Body of pancreas (tissue), 4 donors: ENCODE measurements at regions not wholly inside any gene's neighbourhood (a gene's known extent, or its start where the extent isn't known, plus 50 kb on each side); places are given as distances from the start of the nearest gene placed in this dataset.

Experiments used
- ATAC-seq: fragments of 150-250 bp; one replicate; pipeline ENCODE4 v1.9.1; 2016
- DNase-seq, 4 donors: peaks; one replicate each; pipeline ENCODE4 v3.0.0-alpha.2; 2019
- H3K27ac ChIP-seq, 4 donors: fragments of 200-600 bp; sonication (generic); 1 replicate in 3 of 4; 2 replicates in 1 of 4; pipeline versions ENCODE4 v1.5.1 to v1.6.1; 2016 to 2019; ENCODE audit warnings: mild to moderate bottlenecking in 1 of 4, mixed read lengths in 1 of 4, moderate library complexity in 1 of 4
- H3K27me3 ChIP-seq, 2 donors: fragments of 200-600 bp; sonication (generic); one replicate each; pipeline ENCODE4 v1.6.0; 2016; ENCODE audit warnings: mild to moderate bottlenecking in 1 of 2
- H3K36me3 ChIP-seq, 2 donors: fragments of 200-600 bp; sonication (generic); replicated peaks in 1 of 2; 2 replicates each; pipeline ENCODE4 v1.5.1; 2016; ENCODE audit warnings: low read depth in 2 of 2; ENCODE audit not compliant: insufficient read depth in 1 of 2
- H3K4me1 ChIP-seq: fragments of 200-600 bp; sonication (generic); one replicate; pipeline ENCODE4 v1.6.0; 2016
- H3K4me3 ChIP-seq, 2 donors: fragments of 200-600 bp; sonication (generic); 1 replicate in 1 of 2; 2 replicates in 1 of 2; pipeline ENCODE4 v1.5.1; 2016 to 2019
- H3K9me3 ChIP-seq, 3 donors: fragments of 200-600 bp; sonication (generic); 1 replicate in 2 of 3; 2 replicates in 1 of 3; pipeline ENCODE4 v1.5.1; 2016
- POLR2A ChIP-seq, 3 donors: fragments of 450-650 bp; IDR thresholded peaks; one replicate each; pipeline ENCODE4 v1.6.1; 2016; ENCODE audit warnings: antibody characterized with exemption in 3 of 3, mild to moderate bottlenecking in 2 of 3
- WGBS, 2 donors: methylation state at CpG; one replicate each; pipeline ENCODE4 v1.1.5; 2017; 5-methylcytosine and 5-hydroxymethylcytosine counted together
- intact Hi-C: fragments of 100-400 bp; cut with DNase I; formaldehyde crosslinking; loops from one replicate; pipeline ENCODE4 v1.15.1; 2023
- TF ChIP-seq, protein P1 (sequence below), 7 experiments: fragments of 450-650 bp in 4 of 7; fragments of 200-600 bp in 3 of 7; sonication (generic) in 3 of 7; IDR thresholded peaks; one replicate each; pipeline ENCODE4 v1.5.1; 2016 to 2019; ENCODE audit warnings: antibody characterized with exemption in 7 of 7

DNA sequence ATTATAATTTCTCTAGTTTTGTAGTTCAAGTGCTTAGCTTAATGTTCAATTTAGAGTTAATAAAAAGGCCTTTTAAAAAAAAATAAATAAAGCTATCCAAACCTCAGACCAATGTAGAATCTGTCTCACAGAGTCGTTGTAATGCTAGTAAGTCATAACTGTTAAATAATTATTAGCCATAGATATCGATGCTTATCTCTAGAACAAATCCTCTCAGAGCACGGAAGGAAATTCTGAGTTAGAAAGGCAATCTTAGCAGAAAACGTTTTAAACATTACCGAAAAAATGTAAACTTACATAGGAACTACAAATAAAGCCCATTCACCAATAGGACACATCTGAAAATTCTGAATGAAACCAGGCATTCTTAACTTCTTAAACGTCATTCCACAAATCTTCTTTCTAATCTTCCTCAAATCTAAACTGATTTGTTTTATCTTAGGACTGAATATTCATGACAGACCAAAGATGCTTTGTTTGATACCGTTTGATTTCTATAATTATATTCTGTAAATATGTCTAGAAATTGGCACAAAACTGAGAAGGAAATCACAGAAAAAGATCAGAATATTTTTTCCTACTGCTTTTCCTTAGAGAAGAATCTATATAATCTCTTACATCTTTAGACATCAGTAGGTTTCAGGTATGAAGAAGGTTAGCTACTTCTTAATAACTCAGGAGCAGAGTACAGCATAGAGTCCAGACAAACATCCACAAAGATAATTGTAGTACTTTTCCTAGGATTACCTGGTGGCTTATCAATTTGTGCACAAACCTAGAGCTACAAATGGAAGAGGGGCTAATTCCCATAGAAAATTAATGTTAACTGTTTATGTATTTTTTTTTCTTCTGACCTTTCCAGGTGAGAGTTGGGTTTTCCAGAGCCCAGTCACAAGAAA is 140.7 kb downstream of the BTC start:
- H3K27ac ChIP-seq = no peak overlapping the region
- DNase-seq (no peak), ATAC-seq (no peak)
- no peaks in the 10 kb centered on the region for H3K36me3 ChIP-seq
- no peaks in the 10 kb centered on the region for H3K27me3 ChIP-seq
- TF ChIP-seq, protein P1, sequence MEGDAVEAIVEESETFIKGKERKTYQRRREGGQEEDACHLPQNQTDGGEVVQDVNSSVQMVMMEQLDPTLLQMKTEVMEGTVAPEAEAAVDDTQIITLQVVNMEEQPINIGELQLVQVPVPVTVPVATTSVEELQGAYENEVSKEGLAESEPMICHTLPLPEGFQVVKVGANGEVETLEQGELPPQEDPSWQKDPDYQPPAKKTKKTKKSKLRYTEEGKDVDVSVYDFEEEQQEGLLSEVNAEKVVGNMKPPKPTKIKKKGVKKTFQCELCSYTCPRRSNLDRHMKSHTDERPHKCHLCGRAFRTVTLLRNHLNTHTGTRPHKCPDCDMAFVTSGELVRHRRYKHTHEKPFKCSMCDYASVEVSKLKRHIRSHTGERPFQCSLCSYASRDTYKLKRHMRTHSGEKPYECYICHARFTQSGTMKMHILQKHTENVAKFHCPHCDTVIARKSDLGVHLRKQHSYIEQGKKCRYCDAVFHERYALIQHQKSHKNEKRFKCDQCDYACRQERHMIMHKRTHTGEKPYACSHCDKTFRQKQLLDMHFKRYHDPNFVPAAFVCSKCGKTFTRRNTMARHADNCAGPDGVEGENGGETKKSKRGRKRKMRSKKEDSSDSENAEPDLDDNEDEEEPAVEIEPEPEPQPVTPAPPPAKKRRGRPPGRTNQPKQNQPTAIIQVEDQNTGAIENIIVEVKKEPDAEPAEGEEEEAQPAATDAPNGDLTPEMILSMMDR (IDR thresholded peaks at IDR 0.05) = no peak
- no peak for TF ChIP-seq POLR2A (IDR thresholded peaks at IDR 0.05)
- H3K9me3 ChIP-seq = no peaks in the 10 kb centered on the region
- H3K4me1 ChIP-seq = no peaks in the 10 kb centered on the region
- intact Hi-C loops = no loop called here
- H3K4me3 ChIP-seq = no peak overlapping the region
- 19 to 23% methylated on average over 7 of the region's 7 CpGs for WGBS, 2 donors

DNA sequence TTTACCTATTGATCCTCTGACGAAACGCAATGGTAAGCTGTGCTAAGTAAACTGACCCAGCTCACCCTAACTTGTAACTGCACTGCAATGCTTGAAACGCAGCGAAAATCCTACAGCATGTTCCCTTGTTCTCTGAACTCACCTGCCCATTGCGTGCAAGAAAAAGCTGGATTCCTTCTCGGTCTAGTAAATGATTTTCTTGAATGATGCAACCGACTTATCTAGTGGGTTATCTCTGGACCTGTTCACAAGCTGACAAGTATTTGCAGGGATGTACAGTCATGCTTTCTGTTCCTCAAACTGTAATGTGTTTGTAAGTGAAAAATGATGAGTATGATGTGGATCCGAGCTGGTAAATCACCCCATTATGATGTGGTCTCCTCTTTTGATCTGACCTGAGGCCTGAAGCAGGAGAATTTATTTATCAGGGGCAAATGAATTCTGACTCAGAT is 140.1 kb downstream of the BTC start:
- H3K9me3 ChIP-seq = no peaks in the 10 kb centered on the region
- TF ChIP-seq, protein P1 (IDR thresholded peaks at IDR 0.05) = no peak
- TF ChIP-seq POLR2A (IDR thresholded peaks at IDR 0.05) = no peak
- H3K4me1 ChIP-seq = no peaks in the 10 kb centered on the region
- no peak overlapping the region for H3K4me3 ChIP-seq
- WGBS, 2 donors = 11 to 16% methylated on average over 8 of the region's 8 CpGs
- no peak for ATAC-seq
- no peak overlapping the region for H3K27ac ChIP-seq
- no peaks in the 10 kb centered on the region for H3K36me3 ChIP-seq
- intact Hi-C loops = no loop called here
- no peak for DNase-seq
- H3K27me3 ChIP-seq = no peaks in the 10 kb centered on the region

DNA sequence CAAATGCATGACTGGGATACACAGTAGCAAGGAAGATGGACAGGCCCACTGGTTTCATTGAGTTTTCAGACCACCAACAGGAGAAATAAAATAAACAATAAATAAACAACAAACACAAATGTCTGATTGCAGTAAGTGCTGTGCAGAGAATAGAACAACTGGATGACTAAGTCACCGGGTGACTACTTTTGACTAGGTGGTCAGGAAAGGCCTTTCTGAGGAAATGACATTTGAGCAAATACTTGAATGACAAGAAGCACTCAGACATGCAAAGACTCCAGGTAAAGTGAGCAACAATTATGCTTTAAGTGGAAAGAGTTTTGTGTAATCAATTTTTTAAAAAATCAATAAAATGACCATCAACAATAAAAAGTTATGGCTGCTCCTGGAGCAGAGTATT is 137.7 kb downstream of the BTC start:
- 74 to 93% methylated on average over 1 of the region's 1 CpG for WGBS, 2 donors
- no peaks in the 10 kb centered on the region for H3K9me3 ChIP-seq
- no peaks in the 10 kb centered on the region for H3K27me3 ChIP-seq
- H3K36me3 ChIP-seq = no peaks in the 10 kb centered on the region
- no peak for DNase-seq
- H3K4me1 ChIP-seq = no peaks in the 10 kb centered on the region
- H3K4me3 ChIP-seq = no peak overlapping the region
- H3K27ac ChIP-seq = no peak overlapping the region
- intact Hi-C loops = no loop called here
- TF ChIP-seq POLR2A (IDR thresholded peaks at IDR 0.05) = no peak
- TF ChIP-seq, protein P1 (IDR thresholded peaks at IDR 0.05) = no peak
- no peak for ATAC-seq

DNA sequence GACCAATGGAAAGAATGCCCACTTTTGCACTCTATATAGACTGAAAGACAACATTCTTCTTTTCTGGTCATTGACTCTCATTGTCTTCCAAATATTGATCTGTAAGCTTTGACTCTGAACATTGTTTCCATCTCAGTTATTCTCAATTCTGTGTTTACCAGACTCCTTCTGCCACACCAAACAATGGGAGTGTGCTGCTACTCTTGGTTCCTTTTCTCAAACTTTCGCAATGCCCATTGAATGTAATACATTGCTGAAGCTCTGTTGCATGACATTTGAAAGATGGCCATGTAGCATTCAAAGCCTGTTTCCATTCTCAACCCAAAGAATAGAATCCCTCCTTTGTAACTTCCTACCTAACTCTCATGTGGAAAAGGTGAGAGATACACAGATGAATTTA is 136.2 kb downstream of the BTC start:
- intact Hi-C loops = no loop called here
- no peaks in the 10 kb centered on the region for H3K9me3 ChIP-seq
- no peaks in the 10 kb centered on the region for H3K36me3 ChIP-seq
- H3K4me3 ChIP-seq = no peak overlapping the region
- no peak overlapping the region for H3K27ac ChIP-seq
- no peaks in the 10 kb centered on the region for H3K4me1 ChIP-seq
- no peaks in the 10 kb centered on the region for H3K27me3 ChIP-seq
- ATAC-seq (no peak), DNase-seq (no peak)
- 94 to 97% methylated on average over 1 of the region's 1 CpG for WGBS, 2 donors
- TF ChIP-seq POLR2A (IDR thresholded peaks at IDR 0.05) = no peak
- TF ChIP-seq, protein P1 (IDR thresholded peaks at IDR 0.05) = no peak
